GM23338 (cell line): ENCODE measurements at regions not wholly inside any gene's neighbourhood (a gene's known extent, or its start where the extent isn't known, plus 50 kb on each side); places are given as distances from the start of the nearest gene placed in this dataset.

Experiments
- ATAC-seq: fragments of 200-7000 bp; cut with Tn5 transposase; 3 replicates; pipeline ENCODE4 v1.9.1; 2020
- DNase-seq: peaks from one replicate; pipeline ENCODE4 v3.0.0-alpha.2; 2015; ENCODE audit warnings: low spot score
- H2AFZ ChIP-seq: fragments of 200-600 bp; sonication (generic); 2 replicates; pipeline ENCODE4 v1.8.0; 2016; ENCODE audit warnings: antibody characterized with exemption, mild to moderate bottlenecking, moderate library complexity
- H3F3A ChIP-seq: fragments of 200-600 bp; sonication (generic); replicated peaks from 2 replicates; pipeline ENCODE4 v1.8.0; 2017; ENCODE audit warnings: antibody characterized with exemption, mixed run types, low read depth
- H3K27ac ChIP-seq: fragments of 200-600 bp; sonication (generic); 2 replicates; pipeline ENCODE4 v1.6.1; 2016; ENCODE audit warnings: low read depth
- H3K27me3 ChIP-seq: fragments of 200-600 bp; sonication (generic); 2 replicates; pipeline ENCODE4 v1.8.0; 2016; ENCODE audit warnings: mild to moderate bottlenecking, mixed run types, moderate library complexity; ENCODE audit not compliant: insufficient read depth
- H3K36me3 ChIP-seq: fragments of 200-600 bp; sonication (generic); 2 replicates; pipeline ENCODE4 v1.8.0; 2016; ENCODE audit warnings: mild to moderate bottlenecking; ENCODE audit not compliant: insufficient read depth
- H3K4me1 ChIP-seq: fragments of 200-600 bp; sonication (generic); 2 replicates; pipeline ENCODE4 v1.8.0; 2016; ENCODE audit warnings: mild to moderate bottlenecking, moderate library complexity; ENCODE audit not compliant: insufficient read depth
- H3K4me2 ChIP-seq: fragments of 200-600 bp; sonication (generic); 2 replicates; pipeline ENCODE4 v1.7.1; 2017; ENCODE audit warnings: mixed run types
- H3K4me3 ChIP-seq: fragments of 200-600 bp; sonication (generic); 2 replicates; pipeline ENCODE4 v1.6.1; 2016; ENCODE audit warnings: mixed run types
- H3K79me2 ChIP-seq: fragments of 200-600 bp; sonication (generic); replicated peaks from 2 replicates; pipeline ENCODE4 v1.8.0; 2017; ENCODE audit warnings: mild to moderate bottlenecking; ENCODE audit not compliant: insufficient read depth
- H3K9me2 ChIP-seq: fragments of 200-600 bp; sonication (generic); 2 replicates; pipeline ENCODE4 v1.8.0; 2017; ENCODE audit not compliant: insufficient read depth
- H4K20me1 ChIP-seq: fragments of 200-600 bp; sonication (generic); replicated peaks from 2 replicates; pipeline ENCODE4 v1.8.0; 2017; ENCODE audit warnings: mild to moderate bottlenecking; ENCODE audit not compliant: insufficient read depth
- H3K27ac Mint-ChIP-seq: 2 replicates; pipeline ENCODE4 v1.8.0; 2020; ENCODE audit warnings: inconsistent platforms, mild to moderate bottlenecking, moderate library complexity, mixed read lengths
- H3K27me3 Mint-ChIP-seq: 3 replicates; pipeline ENCODE4 v1.8.0; 2022; ENCODE audit warnings: low read depth, mild to moderate bottlenecking, moderate library complexity, mixed read lengths, inconsistent platforms; ENCODE audit not compliant: insufficient read depth, poor library complexity
- H3K36me3 Mint-ChIP-seq: 3 replicates; pipeline ENCODE4 v1.8.0; 2021; ENCODE audit warnings: low read depth, mild to moderate bottlenecking, inconsistent platforms, moderate library complexity, mixed read lengths
- H3K4me1 Mint-ChIP-seq: 3 replicates; pipeline ENCODE4 v1.8.0; 2020; ENCODE audit warnings: mild to moderate bottlenecking, inconsistent platforms, mixed read lengths
- H3K4me3 Mint-ChIP-seq: 3 replicates; pipeline ENCODE4 v1.8.0; 2021; ENCODE audit warnings: moderate library complexity, mild to moderate bottlenecking, inconsistent platforms, mixed read lengths
- H3K9me3 Mint-ChIP-seq: 3 replicates; pipeline ENCODE4 v1.8.0; 2020; ENCODE audit warnings: moderate library complexity, mild to moderate bottlenecking, inconsistent platforms, mixed read lengths
- CTCF ChIP-seq, 2 experiments: fragments of 200-600 bp in 1 of 2; sonication (generic) in 1 of 2; conservative IDR thresholded peaks; 2 replicates each; pipeline versions ENCODE4 v1.5.1 to v1.6.1; 2016 to 2017; ENCODE audit warnings: antibody characterized with exemption in 2 of 2, low read depth in 2 of 2, mild to moderate bottlenecking in 2 of 2, moderate library complexity in 1 of 2
- ETS1 ChIP-seq: IDR thresholded peaks from 2 replicates; pipeline ENCODE4 v1.6.1; 2016; ENCODE audit warnings: antibody characterized with exemption
- EZH2 ChIP-seq: fragments of 200-600 bp; sonication (generic); IDR thresholded peaks from one replicate; pipeline ENCODE4 v1.8.0; 2017; ENCODE audit warnings: antibody characterized with exemption, mild to moderate bottlenecking, low read depth; ENCODE audit not compliant: unreplicated experiment
- EZH2phosphoT487 ChIP-seq: fragments of 200-600 bp; sonication (generic); IDR thresholded peaks from one replicate; pipeline ENCODE4 v1.8.1; 2018; ENCODE audit warnings: antibody characterized with exemption; ENCODE audit not compliant: unreplicated experiment
- NANOG ChIP-seq: IDR thresholded peaks from 2 replicates; pipeline ENCODE4 v1.6.1; 2016; ENCODE audit warnings: antibody characterized with exemption, borderline replicate concordance
- POLR2AphosphoS5 ChIP-seq: IDR thresholded peaks from 2 replicates; pipeline ENCODE4 v1.6.1; 2016; ENCODE audit warnings: antibody characterized with exemption, low read depth
- REST ChIP-seq: IDR thresholded peaks from one replicate; pipeline ENCODE4 v1.6.1; 2018; ENCODE audit warnings: antibody characterized with exemption; ENCODE audit not compliant: unreplicated experiment
- STAT1 ChIP-seq: IDR thresholded peaks from one replicate; pipeline ENCODE4 v1.6.1; 2016; ENCODE audit warnings: antibody characterized with exemption; ENCODE audit not compliant: unreplicated experiment
- ZNF114 ChIP-seq: fragments of 250-450 bp; sonication (Bioruptor Pico); IDR thresholded peaks from 2 replicates; pipeline ENCODE4 v1.5.0; 2020; ENCODE audit warnings: mild to moderate bottlenecking, moderate library complexity
- ZNF331 ChIP-seq: fragments of 250-450 bp; sonication (Bioruptor Pico); IDR thresholded peaks from 2 replicates; pipeline ENCODE4 v1.5.0; 2020; ENCODE audit warnings: low read depth, mild to moderate bottlenecking, moderate library complexity
- ZNF462 ChIP-seq: fragments of 250-450 bp; sonication (Bioruptor Pico); IDR thresholded peaks from 2 replicates; pipeline ENCODE4 v1.5.0; 2020; ENCODE audit warnings: mild to moderate bottlenecking, moderate library complexity

GRCh38 chr4:188620608-188621007 lies 481.4 kb downstream of the TRIML1 start:
- no peaks in the 10 kb centered on the region for H3K36me3 Mint-ChIP-seq
- DNase-seq (no peak), ATAC-seq (no peak)
- H3K4me1 Mint-ChIP-seq: peaks cover 18% of the 10 kb centered on the region
- no peak overlapping the region for H3K4me3 ChIP-seq
- H3K27me3 Mint-ChIP-seq: peaks cover 6% of the 10 kb centered on the region
- no peak overlapping the region for H3K27ac Mint-ChIP-seq
- no peaks in the 10 kb centered on the region for H3K79me2 ChIP-seq
- H2AFZ ChIP-seq: no peak overlapping the region
- H3K36me3 ChIP-seq: no peaks in the 10 kb centered on the region
- H3K4me2 ChIP-seq: no peak overlapping the region
- no peaks in the 10 kb centered on the region; the same call in 2 of the 3 replicates for H3K9me3 Mint-ChIP-seq
- H3K4me1 ChIP-seq: peaks cover 14% of the 10 kb centered on the region; the same call in 1 of the 2 replicates
- no peaks in the 10 kb centered on the region for H3F3A ChIP-seq
- no peak overlapping the region for H3K4me3 Mint-ChIP-seq
- no peak for TF ChIP-seq EZH2phosphoT487
- TF ChIP-seq ZNF114 (CRISPR knock-in tag): no peak
- TF ChIP-seq ZNF462 (CRISPR knock-in tag): no peak
- TF ChIP-seq EZH2: no peak
- TF ChIP-seq ETS1: no peak
- TF ChIP-seq REST: no peak
- TF ChIP-seq CTCF (conservative IDR thresholded peaks at IDR 0.05; ENCODE audit: low read depth in 2 of 2): no peak
- no peak for TF ChIP-seq POLR2AphosphoS5
- TF ChIP-seq ZNF331 (CRISPR knock-in tag): no peak
- no peak for TF ChIP-seq STAT1
- TF ChIP-seq NANOG: no peak
- peaks cover 3% of the 10 kb centered on the region; the same call in 1 of the 2 replicates for H3K9me2 ChIP-seq
- H4K20me1 ChIP-seq: no peaks in the 10 kb centered on the region
- no peaks in the 10 kb centered on the region for H3K27me3 ChIP-seq
- no peak overlapping the region for H3K27ac ChIP-seq
